Left ventricle myocardium inferior (tissue), 1 donor: ENCODE measurements at regions not wholly inside any gene's neighbourhood (a gene's known extent, or its start where the extent isn't known, plus 50 kb on each side); places are given as distances from the start of the nearest gene placed in this dataset.

Experiments
- DNase-seq: peaks from one replicate; pipeline ENCODE4 v3.0.0-alpha.2; 2020
- H3K27ac ChIP-seq: fragments of 200-600 bp; replicated peaks from 2 replicates; pipeline ENCODE4 v1.8.0; 2021
- H3K27me3 ChIP-seq: fragments of 200-600 bp; 2 replicates; pipeline ENCODE4 v1.8.0; 2021; ENCODE audit warnings: low read depth
- H3K36me3 ChIP-seq: fragments of 200-600 bp; 2 replicates; pipeline ENCODE4 v1.8.0; 2021
- H3K4me1 ChIP-seq: fragments of 200-600 bp; 2 replicates; pipeline ENCODE4 v1.8.0; 2021
- H3K4me3 ChIP-seq: fragments of 200-600 bp; 2 replicates; pipeline ENCODE4 v1.8.0; 2021; ENCODE audit warnings: mild to moderate bottlenecking, moderate library complexity
- H3K9me3 ChIP-seq: fragments of 200-600 bp; replicated peaks from 2 replicates; pipeline ENCODE4 v1.8.0; 2021
- CTCF ChIP-seq: fragments of 200-600 bp; IDR thresholded peaks from 2 replicates; pipeline ENCODE4 v1.8.0; 2021; ENCODE audit warnings: antibody characterized with exemption, mild to moderate bottlenecking, borderline replicate concordance
- intact Hi-C: fragments of 100-400 bp; cut with micrococcal nuclease; formaldehyde crosslinking; loops from one replicate; pipeline ENCODE4 v1.11.0; 2022
- donor health status: DM: no; HTN: yes; CAD: no; lungs with severe emphysema.

- intact Hi-C loops, result no loop called here
Observed at GRCh38 chrX:39718981-39719380, 378.8 kb downstream of the BCOR start.

GRCh38 chrX:39720945-39721344, 376.8 kb downstream of the BCOR start:
- no peak for DNase-seq
- TF ChIP-seq CTCF, result no peak

More at GRCh38 chrX:39718981-39719380, 378.8 kb downstream of the BCOR start:
- no peaks in the 10 kb centered on the region for H3K9me3 ChIP-seq
- no peak for DNase-seq
- peaks cover 12% of the 10 kb centered on the region for H3K4me1 ChIP-seq
- no peaks in the 10 kb centered on the region for H3K27me3 ChIP-seq
- no peak for TF ChIP-seq CTCF
- no peak overlapping the region for H3K27ac ChIP-seq
- no peak overlapping the region for H3K4me3 ChIP-seq
- no peaks in the 10 kb centered on the region for H3K36me3 ChIP-seq

GRCh38 chrX:39721566-39722279, 376.0 kb downstream of the BCOR start:
- H3K4me1 ChIP-seq, result peaks cover 12% of the 10 kb centered on the region
- no peaks in the 10 kb centered on the region for H3K9me3 ChIP-seq
- no peak for DNase-seq
- no peaks in the 10 kb centered on the region for H3K36me3 ChIP-seq
- no peak overlapping the region for H3K4me3 ChIP-seq
- intact Hi-C loops, result no loop called here
- H3K27ac ChIP-seq, result no peak overlapping the region
- H3K27me3 ChIP-seq, result no peaks in the 10 kb centered on the region
- TF ChIP-seq CTCF, result no peak

More at GRCh38 chrX:39720945-39721344, 376.8 kb downstream of the BCOR start:
- Histone ChIP-seq H3K9me3 (no peaks in the 10 kb centered on the region), H3K36me3 (no peaks in the 10 kb centered on the region), H3K4me3 (no peak overlapping the region), H3K4me1 (peaks cover 12% of the 10 kb centered on the region), H3K27ac (no peak overlapping the region), H3K27me3 (no peaks in the 10 kb centered on the region)
- intact Hi-C loops, result no loop called here

- intact Hi-C loops, result no loop called here
- no peak for TF ChIP-seq CTCF
- Histone ChIP-seq H3K9me3 (no peaks in the 10 kb centered on the region), H3K27me3 (no peaks in the 10 kb centered on the region), H3K36me3 (no peaks in the 10 kb centered on the region), H3K4me3 (no peak overlapping the region), H3K27ac (no peak overlapping the region), H3K4me1 (peaks cover 15% of the 10 kb centered on the region)
- no peak for DNase-seq
Observed at GRCh38 chrX:39724544-39724943, 373.2 kb downstream of the BCOR start.

- H3K4me1 ChIP-seq, result peaks cover 15% of the 10 kb centered on the region
- no peak overlapping the region for H3K4me3 ChIP-seq
- H3K36me3 ChIP-seq, result no peaks in the 10 kb centered on the region
- no peak overlapping the region for H3K27ac ChIP-seq
- no peaks in the 10 kb centered on the region for H3K9me3 ChIP-seq
- DNase-seq, result no peak
- intact Hi-C loops, result no loop called here
- no peak for TF ChIP-seq CTCF
- H3K27me3 ChIP-seq, result no peaks in the 10 kb centered on the region
Observed at GRCh38 chrX:39725114-39725513, 372.6 kb downstream of the BCOR start.
